ENCODE measurements at regions not wholly inside any gene's neighbourhood (a gene's known extent, or its start where the extent isn't known, plus 50 kb on each side); places are given as distances from the start of the nearest gene placed in this dataset.

DNA sequence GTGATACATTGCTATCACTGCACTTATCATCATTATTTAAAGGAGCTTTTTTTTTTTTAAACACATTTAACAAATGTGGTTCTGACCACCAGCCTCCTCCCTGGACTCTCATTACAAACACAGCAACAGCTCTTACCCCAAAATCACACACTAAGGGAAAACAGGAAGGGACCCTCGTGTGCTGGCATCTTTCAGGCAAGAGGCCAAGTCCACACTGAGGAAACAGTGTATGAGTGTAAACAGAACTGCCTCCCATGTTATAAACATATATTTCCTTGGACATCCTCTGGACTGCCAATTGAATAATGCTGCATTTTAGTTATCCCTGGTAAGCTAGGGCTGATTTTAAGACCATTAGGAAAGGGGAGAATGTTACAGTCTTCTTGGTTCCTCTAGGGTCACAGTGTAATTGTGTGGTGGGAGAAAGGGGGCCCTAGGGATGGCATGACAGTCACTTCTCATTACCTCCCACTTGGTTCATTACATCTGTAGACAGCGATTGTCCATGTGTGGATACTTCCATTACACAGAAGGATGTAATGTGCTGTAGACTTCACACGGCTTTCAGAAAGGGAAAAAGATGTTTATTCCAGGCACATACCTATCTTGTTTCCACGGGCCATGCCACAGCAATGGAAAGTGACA lies 244.6 kb upstream of the TET2 start:
- no peak for DNase-seq

DNA sequence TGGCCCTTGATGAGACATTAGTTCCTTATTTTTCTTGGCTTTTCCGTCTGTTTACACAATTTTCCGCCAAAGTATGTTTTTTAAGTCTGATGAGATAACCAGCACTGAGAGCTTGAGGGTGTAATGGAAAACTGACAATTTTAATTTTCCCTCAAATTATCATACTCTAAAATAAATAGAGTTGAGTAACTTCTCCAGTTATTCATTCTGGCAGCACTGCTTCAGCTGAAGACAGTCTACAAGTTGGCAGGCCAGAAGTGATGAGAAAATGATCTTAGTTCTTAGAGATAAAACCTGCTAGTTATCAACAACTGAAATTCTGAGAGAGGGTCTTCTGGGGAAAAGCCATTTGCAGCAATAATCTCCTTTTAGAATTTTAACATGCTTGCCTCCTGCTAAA lies 241.6 kb upstream of the TET2 start:
- DNase-seq, result no peak

DNA sequence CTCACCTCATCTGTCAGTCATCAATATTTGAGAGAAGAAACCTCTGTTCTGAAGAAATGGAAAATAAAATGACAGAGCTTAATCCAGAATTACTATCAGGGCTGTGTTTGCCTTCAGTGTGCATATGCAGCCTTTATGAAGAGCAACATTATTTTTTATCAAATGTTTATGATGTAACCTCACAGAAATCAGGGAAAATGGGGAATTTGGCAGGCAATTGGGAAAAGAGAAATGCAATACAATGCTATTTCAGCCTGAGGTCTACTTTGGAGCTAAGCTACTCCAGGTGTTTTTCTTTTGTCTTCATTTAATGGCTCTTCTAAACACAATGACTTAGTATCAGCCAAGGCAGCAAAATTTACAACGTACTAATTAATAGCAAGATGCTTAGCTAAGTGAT lies 241.1 kb upstream of the TET2 start:
- no peak for DNase-seq

DNA sequence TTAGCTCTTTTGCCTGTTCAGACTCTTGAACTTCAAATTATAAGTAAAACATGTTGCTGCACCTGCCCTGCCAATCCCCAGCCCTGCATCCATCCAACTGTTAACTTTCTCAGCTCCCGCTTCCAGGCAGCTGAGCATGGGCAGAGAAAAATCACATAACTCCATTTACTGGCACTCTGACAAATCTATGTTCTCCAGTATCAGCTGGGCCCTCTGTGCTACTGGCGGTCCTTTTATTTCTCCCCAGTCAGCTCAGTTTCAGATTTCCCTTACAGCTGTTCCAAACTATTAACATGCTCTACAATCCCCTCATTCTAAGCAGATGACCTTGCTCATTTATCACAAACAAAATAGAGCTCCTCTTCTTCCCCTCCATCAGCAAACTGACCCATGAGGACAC lies 240.4 kb upstream of the TET2 start:
- DNase-seq, result no peak

DNA sequence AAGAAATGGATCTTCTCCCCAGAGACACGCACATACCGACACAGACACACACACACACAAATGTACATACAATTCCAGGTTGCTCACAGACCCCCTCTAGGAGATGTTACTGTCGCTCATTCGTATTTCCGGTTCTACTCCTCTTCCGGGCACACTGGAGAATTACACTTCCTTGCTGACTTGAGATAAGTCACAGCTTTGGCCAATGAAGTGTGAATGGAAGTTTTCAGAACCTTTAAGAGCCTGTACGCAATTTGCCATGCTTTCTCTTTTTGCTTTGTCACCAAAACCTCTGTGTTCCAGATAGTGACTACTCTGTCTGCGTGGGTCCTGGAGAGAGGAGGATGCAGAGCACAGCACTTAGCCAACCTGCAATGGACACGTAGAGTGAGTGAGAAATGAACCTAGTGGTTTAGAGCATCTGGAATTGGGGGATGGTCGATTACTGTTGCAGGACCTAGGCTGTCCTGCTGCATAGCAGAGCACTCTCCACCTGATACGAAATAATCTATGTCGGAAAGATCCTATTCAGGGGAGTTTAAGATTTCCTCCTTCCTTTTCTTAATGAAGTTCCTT lies 239.5 kb upstream of the TET2 start:
- DNase-seq, result no peak

DNA sequence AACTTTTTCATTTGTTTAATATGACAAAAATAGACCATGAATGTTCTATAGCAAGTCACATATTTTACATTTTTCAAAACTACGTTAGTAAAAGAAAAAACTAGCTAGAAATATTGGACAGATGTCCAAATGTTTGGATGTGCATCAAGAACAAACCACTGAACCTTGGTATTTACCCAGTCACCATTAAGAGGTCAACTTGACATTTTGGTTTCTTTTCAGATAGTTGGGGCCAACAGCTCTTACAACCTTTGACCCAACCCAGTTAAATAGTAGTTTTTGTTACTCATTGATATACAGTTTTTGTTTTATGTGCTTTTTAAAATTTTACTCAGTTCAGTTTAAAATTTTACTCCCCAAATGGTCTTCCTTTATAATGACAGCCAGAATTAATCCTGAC lies 238.7 kb upstream of the TET2 start:
- DNase-seq, result no peak

DNA sequence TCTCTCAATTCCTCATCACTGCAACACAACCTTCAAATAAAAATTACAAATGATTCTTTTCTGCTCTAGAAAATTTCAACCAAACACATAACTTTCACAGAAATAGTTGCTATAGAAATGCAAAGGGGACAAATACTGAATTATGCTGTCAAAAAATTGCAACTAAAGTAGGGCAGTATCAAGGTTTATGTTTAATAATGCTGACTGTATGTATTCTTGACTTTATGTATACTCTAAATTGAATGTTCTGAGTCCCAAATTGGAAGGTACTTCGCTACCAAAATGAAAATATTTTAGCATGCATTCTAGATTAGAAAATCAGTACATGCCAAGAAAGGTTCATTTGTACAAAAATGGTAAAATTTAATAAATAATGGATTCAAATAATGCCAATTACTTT lies 237.3 kb upstream of the TET2 start:
- DNase-seq, result no peak

DNA sequence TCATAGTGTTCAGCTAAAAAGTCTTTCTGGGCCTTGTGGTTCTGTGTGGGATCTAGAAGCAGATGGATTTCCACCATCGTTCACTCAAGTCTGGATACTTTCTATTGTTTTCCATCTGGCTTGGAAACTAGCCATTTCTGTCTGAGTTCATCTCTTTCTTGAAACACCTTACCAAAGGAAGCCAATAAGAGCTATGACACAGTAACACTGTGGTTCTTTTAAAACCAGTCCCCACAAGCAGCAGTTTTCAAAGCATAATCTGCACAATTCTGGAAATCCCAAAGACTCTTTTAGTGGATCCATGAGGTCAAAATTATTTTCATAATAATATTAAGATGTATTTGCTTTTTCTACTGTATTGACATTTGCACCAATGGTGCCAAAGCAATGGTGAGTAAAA lies 234.2 kb upstream of the TET2 start:
- no peak for DNase-seq

DNA sequence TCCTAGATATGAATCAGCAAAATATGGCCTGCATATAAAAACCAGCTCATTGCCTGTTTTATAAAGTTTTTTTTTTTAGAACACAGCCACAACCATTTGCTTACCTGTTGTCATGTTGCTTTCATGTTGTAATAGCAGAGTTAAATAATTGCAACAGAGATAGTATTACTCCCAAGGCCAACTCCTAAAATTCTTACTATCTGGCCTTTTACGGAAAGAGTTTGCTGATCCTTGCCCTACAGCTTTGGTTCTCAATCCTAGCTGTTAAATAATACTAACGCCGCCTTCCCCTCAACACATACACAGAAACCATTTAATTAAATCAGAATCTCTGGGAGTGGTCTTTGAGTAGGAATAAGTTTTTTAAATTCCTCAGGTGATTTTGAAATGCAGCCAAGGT lies 231.3 kb upstream of the TET2 start:
- no peak for DNase-seq

DNA sequence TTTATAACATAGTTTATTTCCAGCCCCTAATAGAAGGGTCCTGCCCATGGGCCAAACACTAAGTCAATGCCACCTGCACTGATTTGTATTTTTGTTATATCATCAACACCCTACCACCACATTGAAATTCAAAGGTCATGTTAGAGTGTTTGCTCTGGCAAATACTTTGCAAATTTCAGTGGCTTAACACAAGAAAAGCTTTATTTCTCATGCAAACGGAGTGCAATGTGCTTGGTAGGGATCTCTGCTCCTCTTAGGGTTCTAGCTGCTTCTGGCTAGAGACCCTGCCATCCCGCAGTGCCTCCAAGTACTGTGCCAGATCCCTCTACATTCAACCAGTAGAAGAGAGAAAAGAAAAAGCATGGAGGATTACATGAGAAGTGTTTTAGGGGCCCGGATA lies 230.8 kb upstream of the TET2 start:
- DNase-seq, result no peak

DNA sequence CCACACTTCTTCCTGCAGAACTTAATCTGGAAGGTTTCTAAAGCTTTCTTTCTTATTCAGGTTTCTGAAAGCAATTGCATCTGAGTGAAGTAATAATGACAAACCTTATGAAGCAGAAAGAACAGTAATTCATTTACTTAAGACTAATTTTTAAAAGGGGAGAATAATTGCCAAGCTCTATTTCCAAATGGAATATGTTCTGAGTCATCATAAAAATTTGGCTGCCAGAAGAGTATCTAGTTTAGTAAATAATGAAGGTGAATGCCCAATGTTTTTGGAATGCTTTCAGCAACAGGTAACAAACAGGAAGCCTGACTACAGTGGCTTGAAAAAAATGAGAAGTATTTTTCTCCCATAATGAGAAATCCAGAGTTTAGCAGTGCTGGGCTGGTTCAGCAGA lies 227.3 kb upstream of the TET2 start:
- DNase-seq, result no peak

DNA sequence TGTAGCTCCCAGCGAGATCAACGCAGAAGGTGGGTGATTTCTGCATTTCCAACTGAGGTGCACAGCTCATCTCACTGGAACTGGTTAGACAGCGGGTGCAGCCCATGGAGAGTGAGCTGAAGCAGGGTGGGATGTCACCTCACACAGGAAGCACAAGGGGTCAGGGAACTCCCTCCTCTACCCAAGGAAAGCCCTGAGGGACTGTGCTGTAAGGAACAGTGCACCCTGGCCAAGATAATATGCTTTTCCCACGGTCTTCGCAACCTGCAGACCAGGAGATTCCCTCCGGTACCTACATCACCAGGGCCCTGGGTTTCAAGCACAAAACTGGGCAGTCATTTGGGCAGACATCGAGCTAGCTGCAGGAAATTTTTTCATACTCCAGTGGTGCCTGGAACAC lies 216.4 kb upstream of the TET2 start:
- DNase-seq, result no peak

DNA sequence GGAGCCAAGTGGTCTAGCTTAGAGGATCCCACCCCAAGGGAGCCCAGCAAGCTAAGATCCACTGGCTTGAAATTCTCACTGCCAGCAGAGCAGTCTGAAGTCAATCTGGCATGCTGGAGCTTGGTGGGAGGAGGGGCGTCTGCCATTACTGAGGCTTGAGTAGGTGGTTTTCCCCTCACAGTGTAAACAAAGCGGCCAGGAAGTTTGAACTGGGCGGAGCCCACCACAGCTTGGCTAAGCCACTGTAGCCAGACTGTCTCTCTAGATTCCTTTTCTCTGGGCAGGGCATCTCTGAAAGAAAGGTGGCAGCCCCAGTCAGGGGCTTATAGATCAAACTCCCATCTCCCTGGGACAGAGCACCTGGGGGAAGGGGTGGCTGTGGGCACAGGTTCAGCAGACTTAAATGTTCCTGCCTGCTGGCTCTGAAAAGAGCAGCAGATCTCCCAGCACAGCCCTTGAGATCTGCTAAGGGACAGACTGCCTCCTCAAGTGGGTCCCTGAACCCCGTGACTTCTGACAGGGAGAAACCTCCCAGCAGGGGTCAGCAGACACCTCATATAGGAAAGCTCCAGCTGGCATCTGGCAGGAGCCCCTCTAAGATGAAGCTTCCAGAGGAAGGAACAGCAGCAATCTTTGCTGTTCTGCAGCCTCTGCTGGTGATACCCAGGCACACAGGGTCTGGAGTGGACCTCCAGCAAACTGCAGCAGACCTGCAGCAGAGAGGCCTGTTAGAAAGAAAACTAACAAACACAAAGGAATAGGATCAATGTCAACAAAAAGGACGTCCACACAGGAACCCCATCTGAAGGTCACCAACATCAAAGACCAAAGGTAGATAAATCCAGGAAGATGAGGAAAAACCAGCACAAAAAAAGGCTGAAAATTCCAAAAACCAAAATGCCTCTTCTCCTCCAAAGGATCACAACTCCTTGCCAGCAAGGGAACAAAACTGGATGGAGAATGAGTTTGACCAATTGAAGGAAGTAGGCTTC lies 215.6 kb upstream of the TET2 start:
- DNase-seq, result peak; percentile 67

DNA sequence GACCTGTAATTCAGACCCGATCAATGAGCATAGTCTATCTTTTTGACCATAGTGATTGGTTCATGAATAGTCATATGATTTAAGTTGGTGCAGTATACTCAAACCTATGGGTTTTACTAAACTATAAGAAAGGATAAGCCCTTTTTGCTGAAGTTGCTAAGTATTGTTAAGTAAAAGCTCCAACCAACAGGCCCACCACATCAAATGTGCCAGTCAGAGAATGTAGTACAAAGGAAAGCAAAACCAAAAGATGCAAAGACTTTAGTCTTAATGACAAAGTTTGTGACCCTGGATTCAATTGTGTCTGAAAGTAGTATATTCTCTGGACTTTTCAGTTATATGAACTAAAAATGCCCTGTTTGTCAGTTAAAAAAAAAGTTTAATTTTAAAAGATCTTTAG lies 208.1 kb upstream of the TET2 start:
- no peak for DNase-seq

DNA sequence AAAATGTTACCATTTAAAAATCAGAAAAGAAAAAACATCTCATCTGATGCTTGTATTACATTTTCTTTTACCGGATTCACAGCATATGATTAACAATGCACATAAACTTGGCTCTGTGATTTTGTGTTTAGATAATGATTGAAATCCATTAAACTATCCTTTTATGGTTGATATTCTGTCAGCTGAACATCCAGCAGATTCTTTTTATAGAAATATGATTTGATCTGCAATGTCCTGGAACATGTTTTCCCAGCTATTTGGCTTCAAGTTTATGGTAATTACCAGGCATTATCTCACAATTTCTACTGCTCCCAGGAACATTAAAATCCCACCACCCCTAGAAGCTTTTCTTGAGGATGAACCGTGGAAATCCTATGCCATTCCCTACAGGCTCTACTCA lies 205.7 kb upstream of the TET2 start:
- no peak for DNase-seq

DNA sequence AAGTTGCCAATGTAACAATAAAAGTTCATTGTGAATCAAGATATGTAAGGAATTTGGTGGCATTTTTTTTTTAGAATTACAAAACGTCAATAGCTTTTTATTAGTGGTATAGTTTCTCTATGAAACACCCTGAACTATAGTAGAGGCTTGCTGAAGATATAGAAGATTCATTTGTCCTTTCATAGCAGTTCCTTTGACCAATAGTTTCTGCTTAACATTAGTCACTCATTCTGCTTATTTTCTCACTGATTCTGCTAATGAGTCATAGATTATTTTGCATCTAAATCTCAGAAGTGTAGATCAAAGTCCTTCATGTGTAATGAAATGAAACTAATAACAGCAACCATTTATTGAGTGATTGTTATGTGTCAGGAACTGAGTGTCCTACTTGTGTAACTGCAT lies 205.0 kb upstream of the TET2 start:
- DNase-seq, result no peak

DNA sequence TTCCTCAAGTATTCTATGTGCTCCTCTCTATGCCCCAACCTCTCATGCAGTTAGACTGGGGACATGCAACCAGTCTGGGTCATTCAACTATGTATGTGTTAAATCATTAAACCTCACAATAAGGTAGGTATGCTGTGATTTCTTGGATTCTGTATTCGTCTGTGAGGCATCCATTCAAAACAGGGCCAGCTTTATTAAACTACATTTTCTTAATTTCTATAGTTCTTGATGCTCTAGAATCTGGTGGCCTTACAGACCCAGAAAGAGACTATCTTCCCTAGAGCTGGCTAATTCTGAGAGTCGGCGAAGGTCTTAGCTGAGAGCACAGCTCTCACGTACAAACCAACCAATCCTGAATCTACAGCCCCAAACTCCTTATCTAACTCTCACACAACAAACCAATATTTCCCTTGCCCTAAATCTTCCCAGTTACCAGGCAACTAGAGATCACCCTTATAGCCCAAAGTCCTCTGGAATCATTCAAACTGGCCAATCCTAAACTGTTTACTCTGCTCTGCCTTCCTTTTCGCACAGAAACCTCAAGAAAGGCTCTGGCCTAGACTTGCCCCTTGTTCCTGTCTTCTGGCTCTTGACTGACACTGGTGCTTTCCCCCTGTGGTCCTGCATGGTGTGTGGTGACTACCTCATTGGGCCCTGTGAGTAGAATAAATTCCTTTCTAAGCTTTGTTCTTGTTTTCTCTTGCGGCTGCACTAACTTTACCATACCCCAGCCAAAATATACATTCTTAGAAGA lies 203.5 kb upstream of the TET2 start:
- DNase-seq, result no peak

DNA sequence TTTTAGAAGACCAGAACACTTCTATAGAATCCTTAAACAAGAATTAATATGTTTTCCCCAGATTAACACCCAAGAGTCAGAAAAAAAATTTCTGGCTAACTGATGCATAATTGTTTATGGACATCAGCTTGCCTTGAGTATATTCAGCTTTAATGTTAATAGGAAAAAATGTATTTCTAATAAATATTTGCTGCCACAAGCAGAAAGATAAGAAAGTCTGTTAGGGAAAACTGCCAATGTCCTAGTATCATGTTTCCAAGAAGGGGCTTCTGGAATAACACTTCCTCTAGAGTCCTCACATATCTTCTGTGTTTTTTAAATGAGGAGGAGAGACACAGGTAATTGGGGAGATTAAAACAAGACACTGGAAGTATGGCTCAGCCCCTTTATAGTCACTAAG lies 202.1 kb upstream of the TET2 start:
- DNase-seq, result no peak

DNA sequence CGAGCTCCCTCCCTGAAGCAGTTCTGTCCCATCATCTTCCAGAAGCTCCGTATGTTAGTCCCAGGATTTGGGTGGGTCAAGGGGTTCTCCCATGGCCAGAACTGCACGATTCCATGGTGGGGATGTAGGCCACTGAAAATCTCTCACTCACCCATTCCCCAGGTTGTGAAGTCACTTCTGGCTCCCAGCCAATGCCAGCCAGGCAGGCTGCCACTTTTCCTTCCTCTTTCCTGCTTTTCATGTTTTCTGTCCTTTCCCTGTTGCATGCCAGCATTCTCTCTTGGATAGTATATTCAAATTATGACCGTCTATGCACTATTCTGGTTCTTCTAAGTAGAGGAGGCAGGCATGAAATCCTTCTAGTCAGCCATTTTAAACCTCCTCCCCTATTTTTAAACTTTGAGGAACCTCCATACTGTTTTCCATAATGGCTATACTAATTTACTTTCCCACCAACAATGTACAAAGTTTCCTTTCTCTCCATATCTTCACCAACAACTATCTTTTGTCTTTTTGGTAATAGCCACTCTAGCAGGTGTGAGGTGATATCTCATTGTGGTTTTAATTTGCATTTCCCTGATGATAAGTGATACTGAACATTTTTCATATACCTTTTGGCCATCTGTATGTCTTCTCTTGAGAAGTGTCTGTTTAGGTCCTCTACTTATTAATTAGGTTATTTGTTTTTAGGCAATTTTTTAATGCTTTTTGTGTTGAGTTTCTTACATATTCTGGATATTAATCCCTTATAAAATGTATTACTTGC lies 182.1 kb upstream of the TET2 start:
- no peak for DNase-seq

DNA sequence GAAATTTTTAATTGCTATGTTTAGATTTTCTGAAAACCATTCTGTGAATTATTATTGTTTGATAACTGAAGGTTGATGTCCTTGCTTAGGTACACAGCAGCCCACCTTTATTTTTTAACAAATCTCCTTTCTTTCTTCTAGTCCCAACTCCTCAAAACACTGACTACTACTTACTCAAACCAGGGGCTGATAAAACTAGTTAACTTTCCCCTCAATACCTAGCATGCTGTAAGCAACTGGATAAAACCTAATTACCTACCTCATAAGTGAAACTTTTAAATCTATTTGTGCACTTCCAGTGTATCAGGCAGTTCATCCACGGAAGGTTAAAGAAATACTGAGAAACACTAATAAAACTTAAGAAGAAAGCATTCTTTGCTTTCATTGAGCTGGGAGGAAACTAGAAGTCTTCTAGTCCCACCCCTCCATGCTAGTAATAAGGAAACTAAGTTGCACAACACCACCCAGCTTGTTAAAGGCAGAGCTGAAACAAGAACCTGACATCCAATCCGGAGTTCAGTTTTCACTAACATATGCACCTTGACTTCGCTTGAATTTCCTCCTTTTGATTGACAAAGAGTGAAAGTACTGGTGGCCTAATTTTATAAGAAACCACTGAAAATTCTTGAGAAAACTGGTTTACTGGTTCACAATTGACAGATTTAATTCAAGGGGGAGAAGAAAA lies 180.2 kb upstream of the TET2 start:
- DNase-seq, result no peak

DNA sequence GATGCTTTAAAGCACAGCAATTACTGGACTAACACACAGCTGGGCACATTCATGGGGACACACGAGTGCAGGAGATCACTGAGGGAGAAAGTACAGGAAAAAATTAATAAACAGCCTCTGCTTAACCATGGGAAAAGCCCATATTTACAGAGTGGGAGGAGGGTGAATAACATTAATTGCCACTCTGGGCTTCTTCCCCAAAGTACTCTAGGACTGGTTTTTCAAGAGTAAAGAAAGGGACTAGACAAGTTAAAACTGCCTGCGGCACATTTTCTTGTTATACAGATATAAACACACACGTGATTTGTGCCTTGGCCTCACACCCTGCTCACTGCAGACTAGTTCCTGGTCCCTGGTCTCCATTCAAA lies 179.7 kb upstream of the TET2 start:
- DNase-seq, result no peak
